HCT116 (cell line): ENCODE measurements at regions not wholly inside any gene's neighbourhood (a gene's known extent, or its start where the extent isn't known, plus 50 kb on each side); places are given as distances from the start of the nearest gene placed in this dataset.

ENCODE experiments used
- ATAC-seq: fragments of 200-7000 bp; cut with Tn5 transposase; 2 replicates; pipeline ENCODE4 v1.9.1; 2020; ENCODE audit warnings: mild to moderate bottlenecking, moderate library complexity
- BruUV-seq: library from RNA; stranded (reverse); fragments of 400-500 nt; replicated peaks from 2 replicates; lab custom pipeline; 2021; lab: Mats Ljungman, UMichigan
- CTCF ChIA-PET: fragments of 300-600 bp; sonication (Branson Sonifier 250); formaldehyde crosslinking; loops from one replicate; lab custom pipeline; 2021; ENCODE audit warnings: antibody characterized with exemption; lab: Charles Lee
- POLR2A ChIA-PET: fragments of 300-600, 350-600 bp; sonication (Branson Sonifier 250); formaldehyde crosslinking; loops from one replicate; lab custom pipeline; 2021; ENCODE audit warnings: antibody characterized with exemption; lab: Charles Lee
- RAD21 ChIA-PET, 2 experiments: fragments of 300-600 bp; sonication (Branson Sonifier 250); formaldehyde crosslinking; loops; one replicate each; lab custom pipeline; 2023; ENCODE audit warnings: low total read pairs in 2 of 2; ENCODE audit not compliant: uncharacterized antibody in 2 of 2, unreplicated experiment in 2 of 2, low non-redundant PET in 1 of 2; lab: Charles Lee
- DNase-seq: peaks from one replicate; pipeline ENCODE4 v3.0.0-alpha.2; 2010; ENCODE audit warnings: low read depth, low spot score
- H2AFZ ChIP-seq: fragments of 200-600 bp; shearing (Covaris generic), sonication (generic); 2 replicates; pipeline ENCODE4 v1.6.1; 2017; ENCODE audit warnings: low read depth, mixed run types, mixed read lengths, antibody characterized with exemption, low read length; ENCODE audit not compliant: poor library complexity, severe bottlenecking
- H3K27ac ChIP-seq: 2 replicates; pipeline ENCODE4 v1.5.1; 2012; ENCODE audit warnings: low read depth, low read length
- H3K27me3 ChIP-seq: fragments of 200-600 bp; sonication (generic); 2 replicates; pipeline ENCODE4 v1.6.1; 2016; ENCODE audit warnings: mixed run types, low read length, mixed read lengths; ENCODE audit not compliant: insufficient read depth
- H3K36me3 ChIP-seq, 2 experiments: fragments of 200-500 bp in 1 of 2; fragments of 200-600 bp in 1 of 2; sonication (Bioruptor generic) in 1 of 2; sonication (generic) in 1 of 2; 2 replicates each; pipeline versions ENCODE4 v1.5.1 to v1.6.1; 2014 to 2016; ENCODE audit warnings: low read length in 2 of 2, inconsistent platforms in 1 of 2, mixed read lengths in 1 of 2, mixed run types in 1 of 2; ENCODE audit not compliant: insufficient read depth in 2 of 2, control insufficient read depth in 1 of 2
- H3K4me1 ChIP-seq, 2 experiments: fragments of 200-600 bp in 1 of 2; sonication (generic) in 1 of 2; 2 replicates each; pipeline versions ENCODE4 v1.5.1 to v1.6.1; 2012 to 2017; ENCODE audit warnings: low read length in 2 of 2, inconsistent platforms in 1 of 2, mild to moderate bottlenecking in 1 of 2, mixed read lengths in 1 of 2, mixed run types in 1 of 2, moderate library complexity in 1 of 2; ENCODE audit not compliant: insufficient read depth in 2 of 2, control insufficient read depth in 1 of 2
- H3K4me2 ChIP-seq: fragments of 200-600 bp; sonication (generic); 2 replicates; pipeline ENCODE4 v1.6.1; 2017; ENCODE audit warnings: mixed run types, low read length, mixed read lengths
- H3K4me3 ChIP-seq, 2 experiments: fragments of 200-600 bp in 1 of 2; sonication (generic) in 1 of 2; replicated peaks in 1 of 2; 2 replicates each; pipeline ENCODE4 v1.5.1; 2011 to 2016; ENCODE audit warnings: low read length in 2 of 2, control low read depth in 1 of 2, low read depth in 1 of 2, mild to moderate bottlenecking in 1 of 2, mixed read lengths in 1 of 2, mixed run types in 1 of 2
- H3K79me2 ChIP-seq: fragments of 200-600 bp; sonication (generic); 2 replicates; pipeline ENCODE4 v1.6.1; 2017; ENCODE audit warnings: mild to moderate bottlenecking, mixed run types, low read length, moderate library complexity, mixed read lengths; ENCODE audit not compliant: insufficient read depth
- H3K9ac ChIP-seq: fragments of 200-600 bp; sonication (generic); 2 replicates; pipeline ENCODE4 v1.6.1; 2016; ENCODE audit warnings: low read length, mixed read lengths
- H3K9me2 ChIP-seq: fragments of 200-600 bp; sonication (generic), shearing (Covaris generic); 2 replicates; pipeline ENCODE4 v1.6.1; 2017; ENCODE audit warnings: mixed run types, mild to moderate bottlenecking, moderate library complexity; ENCODE audit not compliant: insufficient read depth
- H3K9me3 ChIP-seq, 2 experiments: fragments of 200-500 bp in 1 of 2; fragments of 200-600 bp in 1 of 2; sonication (Bioruptor generic) in 1 of 2; sonication (generic) in 1 of 2; 2 replicates each; pipeline ENCODE4 v1.6.1; 2014 to 2017; ENCODE audit warnings: low read length in 2 of 2, mixed read lengths in 2 of 2, inconsistent platforms in 1 of 2, low read depth in 1 of 2, mild to moderate bottlenecking in 1 of 2, mixed run types in 1 of 2, moderate library complexity in 1 of 2; ENCODE audit not compliant: control insufficient read depth in 1 of 2, insufficient read depth in 1 of 2
- H4K20me1 ChIP-seq: fragments of 200-600 bp; sonication (generic), shearing (Covaris generic); 2 replicates; pipeline ENCODE4 v1.6.1; 2017; ENCODE audit warnings: mixed run types, mild to moderate bottlenecking, moderate library complexity; ENCODE audit not compliant: insufficient read depth
- ELF1 ChIP-seq: IDR thresholded peaks from 2 replicates; pipeline ENCODE4 v1.6.1; 2012; ENCODE audit warnings: low read depth, borderline replicate concordance
- POLR2A ChIP-seq: IDR thresholded peaks from 2 replicates; pipeline ENCODE4 v1.7.0; 2011; ENCODE audit warnings: borderline replicate concordance; ENCODE audit not compliant: insufficient read depth, insufficient read length; ENCODE audit errors: extremely low read depth
- SP1 ChIP-seq: IDR thresholded peaks from 2 replicates; pipeline ENCODE4 v1.6.1; 2012; ENCODE audit warnings: low read depth
- TCF7L2 ChIP-seq: IDR thresholded peaks from 2 replicates; pipeline ENCODE4 v1.7.0; 2011; ENCODE audit warnings: borderline replicate concordance, inconsistent platforms; ENCODE audit not compliant: insufficient read depth, insufficient read length; ENCODE audit errors: extremely low read depth
- intact Hi-C: fragments of 100-400 bp; cut with micrococcal nuclease; formaldehyde crosslinking; loops from 2 replicates; pipeline ENCODE4 v1.10.0; 2022
- TF ChIP-seq, protein P1 (sequence below): IDR thresholded peaks from 2 replicates; pipeline ENCODE4 v1.6.1; 2012; ENCODE audit warnings: low read depth
- TF ChIP-seq, protein P2 (sequence below), 3 experiments: fragments of 200-600 bp in 1 of 3; sonication (generic) in 1 of 3; IDR thresholded peaks in 2 of 3; conservative IDR thresholded peaks in 1 of 3; 2 replicates each; pipeline ENCODE4 v1.5.1; 2012 to 2017; ENCODE audit warnings: low read depth in 2 of 3, low read length in 2 of 3, antibody characterized with exemption in 1 of 3, borderline replicate concordance in 1 of 3, control low read depth in 1 of 3, mild to moderate bottlenecking in 1 of 3, mixed read lengths in 1 of 3, mixed run types in 1 of 3, moderate library complexity in 1 of 3; ENCODE audit not compliant: insufficient read depth in 1 of 3
- TF ChIP-seq, protein P3 (sequence below): IDR thresholded peaks from 2 replicates; pipeline ENCODE4 v1.6.1; 2011; ENCODE audit warnings: mild to moderate bottlenecking, low read length, moderate library complexity; ENCODE audit not compliant: insufficient replicate concordance; ENCODE audit errors: extremely low read depth

DNA sequence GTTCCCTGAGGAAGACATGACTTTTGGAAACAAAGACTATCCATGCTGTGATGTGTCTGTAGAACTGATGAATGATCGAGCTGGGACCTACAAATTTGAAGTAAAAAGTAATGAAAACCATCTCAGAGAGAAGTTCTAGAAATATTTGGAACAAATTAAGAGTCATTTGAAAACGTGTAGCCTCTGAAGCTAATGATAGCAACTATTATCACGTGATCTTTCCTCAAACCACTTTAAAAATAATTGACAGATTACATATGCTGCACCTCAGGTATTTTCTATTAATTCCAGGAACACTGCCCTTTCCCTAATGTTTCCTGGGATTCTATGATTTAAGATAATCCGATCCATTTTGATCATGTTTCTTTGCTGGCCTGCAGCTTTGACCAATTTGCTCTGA lies 990.3 kb downstream of the CDH8 start:
- TF ChIP-seq, protein P1, sequence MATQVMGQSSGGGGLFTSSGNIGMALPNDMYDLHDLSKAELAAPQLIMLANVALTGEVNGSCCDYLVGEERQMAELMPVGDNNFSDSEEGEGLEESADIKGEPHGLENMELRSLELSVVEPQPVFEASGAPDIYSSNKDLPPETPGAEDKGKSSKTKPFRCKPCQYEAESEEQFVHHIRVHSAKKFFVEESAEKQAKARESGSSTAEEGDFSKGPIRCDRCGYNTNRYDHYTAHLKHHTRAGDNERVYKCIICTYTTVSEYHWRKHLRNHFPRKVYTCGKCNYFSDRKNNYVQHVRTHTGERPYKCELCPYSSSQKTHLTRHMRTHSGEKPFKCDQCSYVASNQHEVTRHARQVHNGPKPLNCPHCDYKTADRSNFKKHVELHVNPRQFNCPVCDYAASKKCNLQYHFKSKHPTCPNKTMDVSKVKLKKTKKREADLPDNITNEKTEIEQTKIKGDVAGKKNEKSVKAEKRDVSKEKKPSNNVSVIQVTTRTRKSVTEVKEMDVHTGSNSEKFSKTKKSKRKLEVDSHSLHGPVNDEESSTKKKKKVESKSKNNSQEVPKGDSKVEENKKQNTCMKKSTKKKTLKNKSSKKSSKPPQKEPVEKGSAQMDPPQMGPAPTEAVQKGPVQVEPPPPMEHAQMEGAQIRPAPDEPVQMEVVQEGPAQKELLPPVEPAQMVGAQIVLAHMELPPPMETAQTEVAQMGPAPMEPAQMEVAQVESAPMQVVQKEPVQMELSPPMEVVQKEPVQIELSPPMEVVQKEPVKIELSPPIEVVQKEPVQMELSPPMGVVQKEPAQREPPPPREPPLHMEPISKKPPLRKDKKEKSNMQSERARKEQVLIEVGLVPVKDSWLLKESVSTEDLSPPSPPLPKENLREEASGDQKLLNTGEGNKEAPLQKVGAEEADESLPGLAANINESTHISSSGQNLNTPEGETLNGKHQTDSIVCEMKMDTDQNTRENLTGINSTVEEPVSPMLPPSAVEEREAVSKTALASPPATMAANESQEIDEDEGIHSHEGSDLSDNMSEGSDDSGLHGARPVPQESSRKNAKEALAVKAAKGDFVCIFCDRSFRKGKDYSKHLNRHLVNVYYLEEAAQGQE, result no peak
- TF ChIP-seq SP1 (no peak), ELF1 (no peak), POLR2A (no peak), TCF7L2 (no peak)
- TF ChIP-seq, protein P2, sequence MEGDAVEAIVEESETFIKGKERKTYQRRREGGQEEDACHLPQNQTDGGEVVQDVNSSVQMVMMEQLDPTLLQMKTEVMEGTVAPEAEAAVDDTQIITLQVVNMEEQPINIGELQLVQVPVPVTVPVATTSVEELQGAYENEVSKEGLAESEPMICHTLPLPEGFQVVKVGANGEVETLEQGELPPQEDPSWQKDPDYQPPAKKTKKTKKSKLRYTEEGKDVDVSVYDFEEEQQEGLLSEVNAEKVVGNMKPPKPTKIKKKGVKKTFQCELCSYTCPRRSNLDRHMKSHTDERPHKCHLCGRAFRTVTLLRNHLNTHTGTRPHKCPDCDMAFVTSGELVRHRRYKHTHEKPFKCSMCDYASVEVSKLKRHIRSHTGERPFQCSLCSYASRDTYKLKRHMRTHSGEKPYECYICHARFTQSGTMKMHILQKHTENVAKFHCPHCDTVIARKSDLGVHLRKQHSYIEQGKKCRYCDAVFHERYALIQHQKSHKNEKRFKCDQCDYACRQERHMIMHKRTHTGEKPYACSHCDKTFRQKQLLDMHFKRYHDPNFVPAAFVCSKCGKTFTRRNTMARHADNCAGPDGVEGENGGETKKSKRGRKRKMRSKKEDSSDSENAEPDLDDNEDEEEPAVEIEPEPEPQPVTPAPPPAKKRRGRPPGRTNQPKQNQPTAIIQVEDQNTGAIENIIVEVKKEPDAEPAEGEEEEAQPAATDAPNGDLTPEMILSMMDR (IDR thresholded peaks at IDR 0.05 in 2 of 3, conservative IDR thresholded peaks at IDR 0.05 in 1 of 3; ENCODE audit: borderline replicate concordance in 1 of 3, insufficient read depth in 1 of 3, low read depth in 2 of 3, low read length in 2 of 3), result no peak
- TF ChIP-seq, protein P3, sequence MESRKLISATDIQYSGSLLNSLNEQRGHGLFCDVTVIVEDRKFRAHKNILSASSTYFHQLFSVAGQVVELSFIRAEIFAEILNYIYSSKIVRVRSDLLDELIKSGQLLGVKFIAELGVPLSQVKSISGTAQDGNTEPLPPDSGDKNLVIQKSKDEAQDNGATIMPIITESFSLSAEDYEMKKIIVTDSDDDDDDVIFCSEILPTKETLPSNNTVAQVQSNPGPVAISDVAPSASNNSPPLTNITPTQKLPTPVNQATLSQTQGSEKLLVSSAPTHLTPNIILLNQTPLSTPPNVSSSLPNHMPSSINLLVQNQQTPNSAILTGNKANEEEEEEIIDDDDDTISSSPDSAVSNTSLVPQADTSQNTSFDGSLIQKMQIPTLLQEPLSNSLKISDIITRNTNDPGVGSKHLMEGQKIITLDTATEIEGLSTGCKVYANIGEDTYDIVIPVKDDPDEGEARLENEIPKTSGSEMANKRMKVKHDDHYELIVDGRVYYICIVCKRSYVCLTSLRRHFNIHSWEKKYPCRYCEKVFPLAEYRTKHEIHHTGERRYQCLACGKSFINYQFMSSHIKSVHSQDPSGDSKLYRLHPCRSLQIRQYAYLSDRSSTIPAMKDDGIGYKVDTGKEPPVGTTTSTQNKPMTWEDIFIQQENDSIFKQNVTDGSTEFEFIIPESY, result no peak
- TF ChIP-seq, all 23 proteins: peak for 0
- Histone ChIP-seq H3K9me2 (no peaks in the 10 kb centered on the region), H3K27me3 (no peaks in the 10 kb centered on the region), H3K4me2 (no peak overlapping the region), H3K36me3 (no peaks in the 10 kb centered on the region), H3K9me3 (peaks cover 21 to 25% of the 10 kb centered on the region in 2 experiments; a peak in 2 of 4 replicates), H3K27ac (no peak overlapping the region), H4K20me1 (no peaks in the 10 kb centered on the region), H3K79me2 (no peaks in the 10 kb centered on the region), H2AFZ (no peak overlapping the region), H3K9ac (no peak overlapping the region), H3K4me3 (no peak overlapping the region), H3K4me1 (no peaks in the 10 kb centered on the region)
- RAD21 ChIA-PET, result no interaction called here
- POLR2A ChIA-PET, result no interaction called here
- CTCF ChIA-PET, result no interaction called here
- ATAC-seq, result no peak
- DNase-seq, result no peak
- no TSS peak for BruUV-seq
- intact Hi-C loops, result no loop called here
